Activated CD4-positive, alpha-beta T cell treated with anti-CD3 and anti-CD28 coated beads, Interleukin-2, amount 50 U/mL, for 16 hours (primary cell): ENCODE measurements at regions not wholly inside any gene's neighbourhood (a gene's known extent, or its start where the extent isn't known, plus 50 kb on each side); places are given as distances from the start of the nearest gene placed in this dataset.
"Not testable (repeated sequence)": the region's sequence is repeated elsewhere in the genome, so short reads cannot be mapped to it uniquely, and the experiment has no call there.

Experiments used
- DNase-seq: peaks from one replicate; pipeline ENCODE4 v3.0.0-alpha.2; 2020

GRCh38 chr3:147675761-147676160, 266.6 kb downstream of the ZIC1 start:
- DNase-seq = no peak

- DNase-seq = no peak
Observed at GRCh38 chr3:147680837-147681483, 271.8 kb downstream of the ZIC1 start.

GRCh38 chr3:147688868-147689267, 279.7 kb downstream of the ZIC1 start:
- DNase-seq = no peak

- DNase-seq = no peak
Observed at GRCh38 chr3:147699175-147699838, 290.1 kb downstream of the ZIC1 start.

GRCh38 chr3:147701195-147701594, 292.0 kb downstream of the ZIC1 start:
- DNase-seq = no peak

- no peak for DNase-seq
Observed at GRCh38 chr3:147702509-147702908, 293.3 kb downstream of the ZIC1 start.

GRCh38 chr3:147705651-147706051, 296.5 kb downstream of the ZIC1 start:
- DNase-seq = no peak

- DNase-seq = not testable (repeated sequence)
Observed at GRCh38 chr3:147710753-147711152, 301.6 kb downstream of the ZIC1 start.

- no peak for DNase-seq
Observed at GRCh38 chr3:147712357-147712756, 303.2 kb downstream of the ZIC1 start.

- not testable (repeated sequence) for DNase-seq
Observed at GRCh38 chr3:147712758-147713157, 303.6 kb downstream of the ZIC1 start.

GRCh38 chr3:147713234-147714133, 304.3 kb downstream of the ZIC1 start:
- DNase-seq = no peak

GRCh38 chr3:147729641-147730040, 320.5 kb downstream of the ZIC1 start:
- DNase-seq = no peak

- DNase-seq = no peak
Observed at GRCh38 chr3:147730284-147730683, 321.1 kb downstream of the ZIC1 start.

GRCh38 chr3:147733217-147733616, 324.1 kb downstream of the ZIC1 start:
- DNase-seq = no peak

- DNase-seq = no peak
Observed at GRCh38 chr3:147735616-147736015, 326.5 kb downstream of the ZIC1 start.

- DNase-seq = no peak
Observed at GRCh38 chr3:147736226-147736625, 327.1 kb downstream of the ZIC1 start.

GRCh38 chr3:147737376-147737775, 328.2 kb downstream of the ZIC1 start:
- no peak for DNase-seq

GRCh38 chr3:147740928-147741327, 331.8 kb downstream of the ZIC1 start:
- DNase-seq = no peak

GRCh38 chr3:147744967-147745366, 335.8 kb downstream of the ZIC1 start:
- no peak for DNase-seq

GRCh38 chr3:147755310-147755709, 346.1 kb downstream of the ZIC1 start:
- DNase-seq = no peak

- no peak for DNase-seq
Observed at GRCh38 chr3:147756476-147756875, 347.3 kb downstream of the ZIC1 start.

- no peak for DNase-seq
Observed at GRCh38 chr3:147757866-147758265, 348.7 kb downstream of the ZIC1 start.

GRCh38 chr3:147758771-147759170, 349.6 kb downstream of the ZIC1 start:
- DNase-seq = no peak

- no peak for DNase-seq
Observed at GRCh38 chr3:147760085-147760484, 350.9 kb downstream of the ZIC1 start.
